Liver (tissue), 8 donors: ENCODE measurements at regions not wholly inside any gene's neighbourhood (a gene's known extent, or its start where the extent isn't known, plus 50 kb on each side); places are given as distances from the start of the nearest gene placed in this dataset.

Source experiments
- DNase-seq: peaks from one replicate; pipeline ENCODE4 v3.0.0-alpha.2; 2017; ENCODE audit warnings: low spot score
- H3K27ac ChIP-seq, 2 donors: one replicate each; pipeline ENCODE4 v1.7.0; 2013; ENCODE audit warnings: inconsistent platforms in 2 of 2, low read length in 2 of 2, control low read depth in 1 of 2, low read depth in 1 of 2, mild to moderate bottlenecking in 1 of 2
- H3K27me3 ChIP-seq, 4 donors: one replicate each; pipeline versions ENCODE4 v1.6.1 to v1.7.0; 2013; ENCODE audit warnings: low read length in 3 of 4, inconsistent platforms in 1 of 4, mild to moderate bottlenecking in 1 of 4, moderate library complexity in 1 of 4; ENCODE audit not compliant: control insufficient read depth in 4 of 4, insufficient read depth in 4 of 4
- H3K36me3 ChIP-seq, 4 donors: one replicate each; pipeline versions ENCODE4 v1.6.1 to v1.7.0; 2013; ENCODE audit warnings: low read length in 3 of 4, mild to moderate bottlenecking in 3 of 4, low read depth in 1 of 4, moderate library complexity in 1 of 4; ENCODE audit not compliant: control insufficient read depth in 4 of 4, insufficient read depth in 3 of 4
- H3K4me1 ChIP-seq, 4 donors: one replicate each; pipeline versions ENCODE4 v1.6.1 to v1.7.0; 2013; ENCODE audit warnings: low read length in 3 of 4, mild to moderate bottlenecking in 3 of 4, moderate library complexity in 1 of 4; ENCODE audit not compliant: control insufficient read depth in 4 of 4, insufficient read depth in 4 of 4
- H3K4me3 ChIP-seq, 3 donors: one replicate each; pipeline versions ENCODE4 v1.6.1 to v1.7.0; 2013; ENCODE audit warnings: low read length in 3 of 3, control low read depth in 1 of 3, low read depth in 1 of 3, mild to moderate bottlenecking in 1 of 3
- H3K9ac ChIP-seq, 2 donors: one replicate each; pipeline ENCODE4 v1.7.0; 2013; ENCODE audit warnings: low read length in 2 of 2, mild to moderate bottlenecking in 2 of 2, moderate library complexity in 2 of 2, control low read depth in 1 of 2, low read depth in 1 of 2
- H3K9me3 ChIP-seq, 4 donors: one replicate each; pipeline versions ENCODE4 v1.6.1 to v1.7.0; 2013; ENCODE audit warnings: low read length in 3 of 4; ENCODE audit not compliant: control insufficient read depth in 4 of 4
- ATF3 ChIP-seq: IDR thresholded peaks from 2 replicates; pipeline ENCODE4 v1.6.1; 2016; ENCODE audit warnings: antibody characterized with exemption
- CTCF ChIP-seq: fragments of 150-350 bp; IDR thresholded peaks from 2 replicates; pipeline ENCODE4 v1.5.1; 2017; ENCODE audit warnings: improper control_type of control experiment, low read depth, low read length; ENCODE audit not compliant: missing input control
- EGR1 ChIP-seq, 2 donors: IDR thresholded peaks; 2 replicates each; pipeline ENCODE4 v1.6.1; 2016 to 2018; ENCODE audit warnings: antibody characterized with exemption in 2 of 2, low read depth in 2 of 2
- FOXA1 ChIP-seq: IDR thresholded peaks from 2 replicates; pipeline ENCODE4 v1.6.1; 2016; ENCODE audit warnings: antibody characterized with exemption
- FOXA2 ChIP-seq: IDR thresholded peaks from 2 replicates; pipeline ENCODE4 v1.6.1; 2016; ENCODE audit warnings: antibody characterized with exemption
- GABPA ChIP-seq, 2 donors: IDR thresholded peaks in 1 of 2; conservative IDR thresholded peaks in 1 of 2; 2 replicates each; pipeline ENCODE4 v1.6.1; 2016; ENCODE audit warnings: antibody characterized with exemption in 2 of 2, mild to moderate bottlenecking in 1 of 2, moderate library complexity in 1 of 2
- HNF4A ChIP-seq, 2 donors: conservative IDR thresholded peaks; 2 replicates each; pipeline ENCODE4 v1.6.1; 2016; ENCODE audit warnings: antibody characterized with exemption in 2 of 2, mild to moderate bottlenecking in 2 of 2
- HNF4G ChIP-seq: IDR thresholded peaks from 2 replicates; pipeline ENCODE4 v1.6.1; 2016; ENCODE audit warnings: antibody characterized with exemption
- JUND ChIP-seq, 2 donors: IDR thresholded peaks; 2 replicates each; pipeline ENCODE4 v1.6.1; 2016; ENCODE audit warnings: antibody characterized with exemption in 2 of 2
- MAX ChIP-seq: IDR thresholded peaks from 2 replicates; pipeline ENCODE4 v1.6.1; 2016; ENCODE audit warnings: antibody characterized with exemption
- NR2F2 ChIP-seq: IDR thresholded peaks from 2 replicates; pipeline ENCODE4 v1.6.1; 2016; ENCODE audit warnings: antibody characterized with exemption
- RAD21 ChIP-seq, 2 donors: IDR thresholded peaks; 2 replicates each; pipeline ENCODE4 v1.6.1; 2016; ENCODE audit warnings: antibody characterized with exemption in 2 of 2, mild to moderate bottlenecking in 2 of 2
- REST ChIP-seq: IDR thresholded peaks from 2 replicates; pipeline ENCODE4 v1.6.1; 2016; ENCODE audit warnings: antibody characterized with exemption, mild to moderate bottlenecking
- RXRA ChIP-seq, 2 donors: IDR thresholded peaks; 2 replicates each; pipeline ENCODE4 v1.6.1; 2017 to 2018; ENCODE audit warnings: antibody characterized with exemption in 2 of 2, mild to moderate bottlenecking in 1 of 2
- SP1 ChIP-seq: IDR thresholded peaks from 2 replicates; pipeline ENCODE4 v1.6.1; 2018; ENCODE audit warnings: antibody characterized with exemption, mild to moderate bottlenecking
- TAF1 ChIP-seq: conservative IDR thresholded peaks from 2 replicates; pipeline ENCODE4 v1.6.1; 2016; ENCODE audit warnings: antibody characterized with exemption, mild to moderate bottlenecking
- YY1 ChIP-seq: IDR thresholded peaks from 2 replicates; pipeline ENCODE4 v1.6.1; 2016; ENCODE audit warnings: antibody characterized with exemption, mild to moderate bottlenecking
- ZBTB33 ChIP-seq: IDR thresholded peaks from 2 replicates; pipeline ENCODE4 v1.6.1; 2016; ENCODE audit warnings: antibody characterized with exemption
- WGBS: extraction: QIAGEN DNeasy Blood & Tissue Kit; methylation state at CpG from one replicate; pipeline ENCODE4 v1.1.7; 2013; 5-methylcytosine and 5-hydroxymethylcytosine counted together
- donor health status: healthy.
- donor health status: healthy.
- donor health status: healthy.
- donor health status: healthy.
- donor health status: healthy.

DNA sequence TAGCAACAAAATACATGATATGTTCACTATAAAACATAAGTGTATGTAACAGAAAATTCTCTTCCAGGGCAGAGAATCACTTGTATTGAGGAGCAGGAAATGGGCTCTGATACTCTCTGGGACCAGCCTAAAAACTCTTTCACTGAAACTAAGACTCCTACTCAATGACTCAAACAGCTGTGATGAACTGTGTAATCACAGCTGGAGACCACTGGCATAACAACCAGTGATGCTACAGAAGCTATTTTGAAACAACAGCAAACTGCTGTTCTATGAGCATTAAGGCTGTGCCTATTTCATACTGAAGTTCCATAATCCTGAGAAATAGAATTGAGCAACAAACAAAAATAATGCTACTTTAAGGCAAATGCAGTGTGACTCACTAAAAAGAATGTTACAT lies 594.0 kb downstream of the HINT1 start:
- no peak for DNase-seq
- H3K9me3 ChIP-seq, result no peaks in the 10 kb centered on the region
- TF ChIP-seq FOXA2 (no peak), JUND (IDR thresholded peaks at IDR 0.05) (no peak), HNF4A (conservative IDR thresholded peaks at IDR 0.05) (no peak), FOXA1 (no peak), GABPA (IDR thresholded peaks at IDR 0.05 in 1 of 2, conservative IDR thresholded peaks at IDR 0.05 in 1 of 2) (no peak), SP1 (no peak), RAD21 (IDR thresholded peaks at IDR 0.05) (no peak), RXRA (IDR thresholded peaks at IDR 0.05) (no peak), NR2F2 (no peak), ATF3 (no peak)

DNA sequence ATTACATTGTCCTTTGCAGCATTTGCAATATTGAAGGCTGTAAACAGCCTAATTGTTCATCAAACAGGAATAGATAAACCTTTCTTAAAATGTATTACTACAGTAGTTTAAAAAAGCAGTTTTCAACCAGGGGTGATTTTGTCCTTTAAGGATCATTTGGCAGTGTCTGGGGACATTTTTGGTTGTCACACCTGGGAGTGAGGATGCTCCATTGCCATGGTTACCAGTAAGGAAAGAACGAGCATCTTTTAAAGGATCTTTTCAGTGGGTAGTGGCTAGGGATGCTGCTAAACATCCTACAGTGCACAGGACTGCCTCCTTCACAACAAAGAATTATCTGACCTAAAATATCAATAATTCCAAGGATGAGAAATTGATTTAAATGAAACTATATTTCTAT lies 596.3 kb downstream of the HINT1 start:
- DNase-seq, result no peak
- H3K4me3 ChIP-seq, result no peak overlapping the region
- TF ChIP-seq SP1, result no peak
- TF ChIP-seq FOXA2, result no peak
- TF ChIP-seq RXRA (IDR thresholded peaks at IDR 0.05), result no peak
- TF ChIP-seq HNF4G, result no peak
- TF ChIP-seq FOXA1, result no peak
- TF ChIP-seq CTCF, result no peak
- no peak for TF ChIP-seq GABPA (IDR thresholded peaks at IDR 0.05 in 1 of 2, conservative IDR thresholded peaks at IDR 0.05 in 1 of 2)
- TF ChIP-seq NR2F2, result no peak
- no peak for TF ChIP-seq TAF1
- no peak for TF ChIP-seq REST
- TF ChIP-seq HNF4A (conservative IDR thresholded peaks at IDR 0.05), result no peak
- no peak for TF ChIP-seq MAX
- TF ChIP-seq ZBTB33, result no peak
- TF ChIP-seq YY1, result no peak
- TF ChIP-seq ATF3, result no peak
- no peak for TF ChIP-seq RAD21 (IDR thresholded peaks at IDR 0.05)
- no peak for TF ChIP-seq JUND (IDR thresholded peaks at IDR 0.05)
- no peak for TF ChIP-seq EGR1 (IDR thresholded peaks at IDR 0.05; ENCODE audit: low read depth in 2 of 2)
- H3K9ac ChIP-seq, result no peak overlapping the region
- H3K36me3 ChIP-seq, result no peaks in the 10 kb centered on the region
- H3K4me1 ChIP-seq, result no peaks in the 10 kb centered on the region
- H3K27ac ChIP-seq, result no peak overlapping the region
- 48% methylated on average over 1 of the region's 1 CpG for WGBS
- no peaks in the 10 kb centered on the region for H3K27me3 ChIP-seq
- H3K9me3 ChIP-seq, result no peaks in the 10 kb centered on the region

More for the DNA sequence above, 594.0 kb downstream of the HINT1 start:
- H3K4me1 ChIP-seq, result no peaks in the 10 kb centered on the region
- H3K4me3 ChIP-seq, result no peak overlapping the region
- H3K9ac ChIP-seq, result no peak overlapping the region
- H3K27me3 ChIP-seq, result no peaks in the 10 kb centered on the region
- no peak overlapping the region for H3K27ac ChIP-seq
- H3K36me3 ChIP-seq, result no peaks in the 10 kb centered on the region
